Right ventricle myocardium superior (tissue), 1 donor: ENCODE measurements at regions not wholly inside any gene's neighbourhood (a gene's known extent, or its start where the extent isn't known, plus 50 kb on each side); places are given as distances from the start of the nearest gene placed in this dataset.
"Not testable (repeated sequence)": the region's sequence is repeated elsewhere in the genome, so short reads cannot be mapped to it uniquely, and the experiment has no call there.

Experiments used
- ATAC-seq: fragments of 200-7000 bp; cut with Tn5 transposase; one replicate; pipeline ENCODE4 v1.9.1; 2020; ENCODE audit warnings: mild to moderate bottlenecking; ENCODE audit not compliant: poor library complexity
- DNase-seq: peaks from one replicate; pipeline ENCODE4 v3.0.0-alpha.2; 2020
- intact Hi-C: fragments of 100-400 bp; cut with DNase I; formaldehyde crosslinking; loops from one replicate; pipeline ENCODE4 v1.11.2; 2022
- donor health status: DM: no; HTN: yes; CAD: no; lungs with severe emphysema.

DNA sequence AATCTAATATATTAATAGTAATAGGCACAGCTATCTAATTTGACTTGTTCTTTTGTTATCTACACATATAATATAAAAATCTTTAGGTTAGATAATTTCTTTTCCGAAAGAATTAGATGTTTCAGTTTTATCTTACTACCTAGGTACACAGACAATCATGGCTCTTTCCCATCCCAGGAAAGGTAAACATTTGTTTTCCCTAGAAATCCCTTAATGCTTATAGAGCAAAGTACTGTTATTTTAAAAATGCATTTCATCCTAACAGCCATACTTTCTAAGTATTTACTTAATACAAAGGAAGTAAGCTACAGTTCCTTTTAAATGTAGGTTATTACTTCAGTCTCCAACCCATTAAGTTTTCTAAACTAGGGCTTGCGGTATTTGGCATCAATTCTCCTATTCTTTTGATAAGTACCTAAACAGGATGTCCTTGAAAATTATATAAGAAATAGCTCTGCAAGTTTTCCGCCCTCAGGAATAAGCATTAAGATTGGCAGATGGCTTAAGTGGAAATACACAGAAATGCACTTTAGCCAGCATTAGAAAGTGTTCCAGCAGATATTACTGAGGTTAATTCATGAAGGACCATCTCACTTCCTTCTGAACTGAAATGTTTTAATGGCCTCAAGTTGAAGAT, 616.2 kb upstream of the SPRY2 start:
- no peak for ATAC-seq
- intact Hi-C loops, result no loop called here
- no peak for DNase-seq

DNA sequence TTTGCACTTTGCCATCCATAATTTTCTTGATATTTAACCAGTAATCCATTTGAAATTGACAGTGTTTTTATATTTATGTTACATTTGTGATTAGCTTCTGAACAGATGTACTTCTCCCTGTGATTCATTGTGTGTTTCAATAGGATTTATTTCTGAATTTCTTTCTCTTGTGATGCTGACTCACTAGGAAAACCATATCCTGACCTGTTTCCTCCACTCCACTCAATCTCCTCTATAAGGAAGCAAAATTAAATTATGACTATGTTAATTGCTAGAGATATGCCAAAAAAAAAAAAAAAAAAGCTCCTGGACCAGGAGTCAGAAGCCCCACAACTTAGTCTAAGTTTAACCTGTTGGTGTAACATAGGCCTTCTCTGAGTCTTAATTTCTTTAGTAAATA, 614.6 kb upstream of the SPRY2 start:
- no peak for ATAC-seq
- DNase-seq, result no peak
- intact Hi-C loops, result no loop called here

DNA sequence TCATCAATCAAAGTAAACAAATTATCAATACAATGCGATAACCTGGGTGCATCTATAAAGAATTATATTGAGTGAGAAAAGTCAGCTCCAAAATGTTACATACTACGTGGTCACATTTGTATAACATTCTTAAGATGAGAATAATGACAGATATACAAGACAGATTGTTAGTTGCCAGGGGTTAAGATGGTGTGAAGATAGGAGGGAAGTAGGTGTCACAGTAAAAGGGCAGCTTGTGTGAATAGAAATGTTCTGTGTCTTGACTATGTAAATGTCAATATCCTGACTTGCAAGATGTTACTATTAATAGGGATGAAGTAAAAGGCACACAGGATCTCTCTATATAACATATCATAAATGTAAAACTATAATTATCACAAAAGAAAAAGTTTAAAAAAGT, 611.2 kb upstream of the SPRY2 start:
- intact Hi-C loops, result no loop called here
- DNase-seq, result no peak
- no peak for ATAC-seq

DNA sequence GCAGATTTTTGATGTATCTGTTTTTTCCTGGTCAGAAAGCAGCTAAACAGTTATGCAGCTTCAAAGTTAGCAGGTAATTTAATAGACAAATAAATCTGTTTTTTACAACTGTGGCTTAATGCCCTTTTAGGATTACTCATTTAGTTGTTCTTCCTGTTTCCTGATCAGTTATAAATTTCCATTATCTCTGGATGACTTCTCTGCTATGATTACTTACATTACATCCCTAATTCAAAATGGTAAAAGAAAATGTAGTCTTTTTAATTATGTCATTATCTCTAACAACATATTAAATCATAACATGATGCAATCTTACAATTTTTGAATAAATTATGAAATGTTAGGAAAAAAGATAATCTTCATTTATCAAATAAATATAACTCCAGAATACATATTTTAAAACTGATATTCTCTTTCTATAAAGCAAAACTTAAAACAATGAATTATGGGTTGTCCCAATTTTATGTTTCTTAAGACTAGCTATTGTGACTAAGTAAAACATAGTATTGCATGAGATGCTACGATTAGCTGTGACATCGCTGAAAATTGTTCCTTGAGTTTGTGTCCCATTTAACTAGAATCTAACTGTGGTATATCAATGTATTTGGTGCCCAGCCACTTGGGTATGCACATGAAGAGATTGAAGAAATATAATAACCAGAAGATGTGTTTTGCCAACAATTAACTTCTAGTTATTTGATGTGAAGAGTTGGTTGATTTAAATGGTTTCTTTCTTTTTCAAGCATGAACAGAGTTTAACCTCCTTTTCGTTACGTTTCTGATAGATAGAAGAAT, 605.3 kb upstream of the SPRY2 start:
- DNase-seq, result no peak
- intact Hi-C loops, result no loop called here
- ATAC-seq, result no peak

DNA sequence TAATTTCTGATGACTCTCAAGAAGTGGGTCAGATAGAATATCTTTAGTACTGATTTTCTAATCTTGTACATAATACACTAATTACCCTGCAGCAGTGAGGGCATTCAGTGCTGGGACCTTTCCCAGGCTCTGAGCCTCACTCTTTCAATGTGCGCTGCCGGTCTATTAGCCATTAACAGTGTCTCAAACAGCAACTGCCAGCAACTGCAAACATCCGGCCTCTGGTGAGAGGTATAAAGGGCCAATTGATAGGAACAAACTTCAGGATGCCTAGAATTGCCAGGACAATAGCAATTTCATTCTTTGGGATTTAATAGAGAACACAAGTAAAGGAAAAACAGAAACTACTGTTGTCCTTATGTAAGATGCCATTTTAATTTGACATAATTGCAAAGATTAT, 604.4 kb upstream of the SPRY2 start:
- intact Hi-C loops, result no loop called here
- DNase-seq (no peak), ATAC-seq (peak; percentile 49)

DNA sequence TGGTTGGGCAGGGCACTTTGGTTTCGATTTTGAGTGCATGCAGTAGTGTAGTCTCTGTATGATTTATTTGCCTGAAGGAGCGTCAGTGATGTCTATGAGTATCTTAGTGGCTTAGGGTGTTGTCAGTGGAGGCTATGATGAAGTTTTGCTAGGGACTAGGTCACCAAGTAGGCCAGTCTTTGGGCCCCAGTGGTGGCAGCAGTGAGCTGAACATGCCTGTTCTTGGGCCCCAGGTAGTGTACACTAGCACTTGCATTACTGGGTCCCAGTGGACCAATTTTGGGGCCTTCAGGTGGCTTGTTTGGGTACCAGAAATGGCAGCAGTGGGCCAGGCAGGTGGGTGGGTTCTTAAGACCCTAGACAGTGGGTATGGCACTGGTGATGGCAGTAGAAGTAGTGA, 598.7 kb upstream of the SPRY2 start:
- DNase-seq (no peak), ATAC-seq (no peak)
- intact Hi-C loops, result no loop called here

DNA sequence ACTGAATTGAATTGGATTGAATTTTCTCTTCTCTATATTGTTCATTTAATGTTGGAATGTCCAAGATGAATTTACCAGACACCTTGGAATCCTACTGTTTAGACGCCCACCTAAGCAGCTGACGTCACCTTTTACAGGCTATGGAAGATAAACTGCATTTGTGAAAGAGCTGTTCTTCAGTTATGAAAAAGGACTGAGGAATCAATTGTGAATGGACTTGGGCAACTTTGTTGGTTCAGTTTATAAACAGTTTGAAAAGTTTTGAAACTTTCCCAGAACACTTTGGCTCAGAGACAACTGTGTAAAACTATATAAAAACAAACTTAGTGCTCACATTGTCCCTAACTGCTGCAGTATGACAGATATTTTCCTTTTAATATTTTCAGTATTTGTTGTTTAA, 590.8 kb upstream of the SPRY2 start:
- intact Hi-C loops, result no loop called here
- ATAC-seq (peak; percentile 63), DNase-seq (no peak)

DNA sequence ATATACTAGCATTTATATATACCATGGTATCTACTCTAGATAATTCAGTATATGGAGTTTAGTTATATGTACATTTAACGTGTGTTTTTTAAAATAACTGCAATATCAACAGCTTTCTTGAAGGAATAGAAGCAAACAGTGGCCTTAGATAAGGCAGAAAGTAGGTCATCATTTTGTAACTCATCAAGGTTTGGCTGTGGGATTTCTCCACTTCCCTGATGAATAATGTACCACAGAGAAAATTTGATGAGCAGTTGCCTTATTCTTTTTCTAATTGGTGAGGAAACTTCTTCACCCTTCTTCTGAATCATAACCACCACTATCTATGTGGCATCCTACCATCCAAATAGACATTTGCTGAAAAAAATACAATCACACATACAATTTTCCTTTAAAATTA, 590.2 kb upstream of the SPRY2 start:
- no peak for DNase-seq
- intact Hi-C loops, result no loop called here
- ATAC-seq, result peak; percentile 70

DNA sequence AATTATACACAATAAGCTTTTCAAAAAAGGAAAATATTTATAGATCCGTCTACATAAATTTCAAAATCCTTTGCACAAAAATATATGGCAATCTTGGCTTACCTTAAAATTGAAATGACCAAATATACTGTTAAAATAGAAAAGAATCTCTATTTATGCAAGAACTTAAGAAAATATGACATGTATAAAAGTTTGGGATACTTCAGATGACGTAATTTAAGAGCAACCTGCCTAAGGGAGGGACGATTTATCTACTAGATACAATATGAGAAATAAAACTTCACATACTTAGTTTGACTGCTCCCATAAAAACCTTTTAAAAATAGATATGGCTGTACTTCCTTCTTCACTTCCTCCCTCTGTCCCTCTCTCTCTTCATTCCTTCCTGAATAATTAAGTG, 587.3 kb upstream of the SPRY2 start:
- intact Hi-C loops, result no loop called here
- ATAC-seq (no peak), DNase-seq (no peak)

DNA sequence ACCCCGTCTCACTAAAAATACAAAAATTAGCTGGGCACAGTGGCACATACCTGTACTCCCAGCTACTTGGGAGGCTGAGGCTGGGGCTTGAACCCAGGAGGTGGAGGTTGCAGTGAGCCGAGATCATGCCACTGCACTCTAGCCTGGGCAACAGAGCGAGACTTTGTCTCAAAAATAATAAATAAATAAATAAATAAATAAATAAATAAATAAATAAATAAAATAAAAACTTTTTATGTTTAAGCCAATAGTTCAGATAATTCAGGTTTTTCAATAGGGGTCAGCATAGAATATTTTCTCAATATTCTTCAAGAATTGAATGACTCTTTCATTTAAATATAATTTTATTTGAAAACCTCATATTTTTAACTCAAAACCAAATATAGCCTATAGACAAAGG, 585.1 kb upstream of the SPRY2 start:
- DNase-seq, ATAC-seq, intact Hi-C loops: not testable (repeated sequence)

DNA sequence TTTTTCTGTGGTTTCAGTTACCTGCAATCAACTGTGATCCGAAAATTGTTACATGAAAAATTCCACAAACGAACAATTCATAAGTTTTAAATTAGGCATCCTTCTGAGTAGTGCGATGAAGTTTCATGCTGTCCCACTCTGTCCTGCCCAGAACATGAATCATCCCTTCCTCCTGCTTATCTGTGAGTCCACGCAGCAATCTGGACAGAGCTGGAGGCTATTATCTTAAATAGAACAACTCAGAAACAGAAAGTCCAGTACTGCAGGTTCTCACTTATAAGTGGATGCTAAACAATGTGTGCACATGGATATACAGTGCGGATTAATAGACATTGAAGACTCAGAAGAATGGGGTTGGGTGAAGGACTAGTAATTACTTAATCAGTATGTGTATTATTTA, 583.7 kb upstream of the SPRY2 start:
- intact Hi-C loops, result no loop called here

DNA sequence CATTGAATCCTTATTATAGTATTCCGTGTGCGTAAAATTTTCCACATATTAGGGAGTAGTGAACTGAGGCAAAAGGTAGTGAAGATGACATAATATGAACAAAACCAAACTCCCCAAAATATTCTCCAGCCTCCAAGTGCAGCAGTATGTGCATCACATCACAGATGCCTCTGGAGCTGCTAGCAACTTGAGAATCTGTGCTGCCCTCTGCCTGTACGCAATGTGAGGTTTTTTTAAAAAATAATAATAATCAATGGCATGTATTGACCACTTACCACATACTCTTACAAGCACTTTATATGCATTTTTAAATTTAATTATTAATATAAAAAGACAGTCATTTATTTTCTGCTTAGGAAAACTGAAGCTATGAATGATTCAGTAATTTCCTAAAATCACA, 583.0 kb upstream of the SPRY2 start:
- ATAC-seq, result peak; percentile 75
- DNase-seq, result no peak
- intact Hi-C loops, result no loop called here

More for the DNA sequence above, 583.7 kb upstream of the SPRY2 start:
- DNase-seq (no peak), ATAC-seq (peak; percentile 97)

DNA sequence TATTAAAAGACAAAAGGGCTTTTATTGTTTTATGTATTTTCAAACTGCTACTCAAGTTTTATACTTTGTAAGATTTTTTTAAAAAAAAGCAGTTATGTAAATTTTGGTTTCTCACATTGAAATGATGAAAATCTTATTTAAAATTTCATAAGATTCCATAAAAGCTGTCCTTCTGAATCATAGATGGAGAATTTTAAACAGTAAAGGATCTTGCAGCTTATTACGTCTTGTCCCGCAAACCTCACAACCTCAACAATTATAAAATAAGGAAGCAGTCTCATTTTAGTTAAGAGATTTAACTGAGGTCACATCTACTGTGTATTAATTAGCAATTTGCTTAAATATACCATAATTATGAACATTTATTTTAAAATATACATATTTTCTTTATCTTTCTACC, 581.0 kb upstream of the SPRY2 start:
- intact Hi-C loops, result no loop called here
- DNase-seq (no peak), ATAC-seq (no peak)

DNA sequence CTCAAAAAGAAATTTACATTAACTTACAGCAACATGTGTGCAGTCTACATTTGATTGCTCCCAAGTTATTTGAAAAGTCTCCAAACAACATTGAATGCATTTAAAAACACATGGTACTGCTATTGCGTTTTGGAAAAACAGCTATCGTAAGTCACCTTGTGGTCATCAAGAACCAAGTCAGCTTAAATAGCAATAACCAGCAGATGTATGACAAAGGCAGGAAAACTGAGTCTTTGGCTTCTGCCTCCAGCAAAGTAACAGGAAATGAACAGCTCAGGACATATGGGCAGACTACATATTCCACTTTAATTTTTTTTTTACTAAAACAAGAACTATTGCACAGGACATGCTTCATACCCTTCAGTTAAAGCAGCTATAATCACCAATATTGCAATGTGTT, 580.6 kb upstream of the SPRY2 start:
- DNase-seq (no peak), ATAC-seq (no peak)
- intact Hi-C loops, result no loop called here

DNA sequence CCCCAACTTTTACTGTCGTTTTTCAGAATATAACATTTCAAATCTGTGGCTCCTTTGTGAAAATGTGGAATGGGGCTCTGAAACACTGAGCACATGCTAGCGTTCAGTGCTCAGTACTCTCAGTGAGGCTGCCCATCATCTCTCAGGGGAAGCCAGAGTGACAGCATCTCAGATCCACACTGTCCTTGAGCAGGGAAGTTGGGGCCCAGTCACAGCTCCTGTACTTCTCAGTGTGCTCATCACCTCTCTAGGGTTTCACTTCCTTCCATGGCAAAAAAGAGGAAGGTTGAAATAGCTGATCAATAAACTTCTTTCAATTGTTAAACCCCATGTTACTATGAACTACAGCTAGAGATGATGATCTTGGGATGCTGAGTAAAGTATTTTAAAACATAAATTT, 565.9 kb upstream of the SPRY2 start:
- intact Hi-C loops, result no loop called here
- DNase-seq, result no peak
- no peak for ATAC-seq

DNA sequence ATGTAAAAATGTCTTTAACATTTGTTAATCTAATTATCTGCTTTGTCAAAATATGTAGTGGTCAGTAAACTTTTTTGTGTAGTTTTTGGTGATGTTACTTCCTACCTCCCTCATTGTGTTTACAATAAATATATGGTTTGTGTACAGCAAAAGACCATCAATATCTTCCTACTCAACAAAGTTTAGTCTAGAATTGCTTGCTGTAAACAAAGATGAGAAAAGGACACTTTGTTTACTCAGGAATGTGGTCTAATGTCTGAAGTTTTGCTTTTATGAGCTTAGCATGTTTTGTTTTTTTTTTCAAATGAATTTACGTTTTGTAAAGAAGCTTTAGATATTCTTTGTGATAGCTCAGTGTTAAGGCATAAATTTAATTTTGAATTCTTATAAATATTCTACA, 563.5 kb upstream of the SPRY2 start:
- no peak for ATAC-seq
- DNase-seq, result no peak
- intact Hi-C loops, result no loop called here

DNA sequence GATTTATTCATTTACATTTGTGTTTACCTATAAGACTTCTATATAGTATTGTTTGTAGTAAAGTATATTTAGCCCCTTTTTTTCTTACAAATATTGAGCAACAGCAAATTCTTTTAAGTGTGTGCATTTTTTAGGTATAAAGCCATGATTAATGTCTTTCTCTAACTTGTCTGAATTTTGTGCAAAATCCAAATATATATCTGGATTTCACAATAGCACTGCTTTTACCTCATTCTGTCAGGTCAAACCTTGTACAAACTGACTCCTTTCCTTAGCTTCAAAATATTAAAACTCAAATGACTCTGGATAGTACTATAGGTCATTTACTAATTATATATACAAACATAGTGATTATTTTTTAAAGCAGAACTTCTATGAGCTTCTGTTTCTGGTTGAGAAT, 563.0 kb upstream of the SPRY2 start:
- no peak for DNase-seq
- no peak for ATAC-seq
- intact Hi-C loops, result no loop called here

DNA sequence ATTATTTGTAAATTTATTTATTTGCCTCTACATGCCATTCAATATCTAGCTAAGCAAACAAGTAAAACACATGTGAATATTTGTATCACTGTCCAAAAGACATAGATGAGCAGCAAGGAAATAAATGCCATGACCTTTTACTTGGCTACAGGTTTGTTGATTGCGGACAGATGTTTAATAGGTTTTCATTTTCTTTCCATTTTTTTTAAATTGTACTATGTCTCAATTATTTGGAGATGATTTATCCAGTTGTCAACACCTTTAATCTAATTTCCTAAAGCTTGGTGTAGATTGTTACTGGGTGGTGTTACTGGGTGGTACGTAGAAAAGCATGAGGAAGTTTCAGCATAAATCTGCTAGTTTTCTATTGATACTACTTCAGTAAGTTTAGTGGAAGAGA, 560.6 kb upstream of the SPRY2 start:
- intact Hi-C loops, result no loop called here
- ATAC-seq, result peak; percentile 59
- DNase-seq, result no peak

DNA sequence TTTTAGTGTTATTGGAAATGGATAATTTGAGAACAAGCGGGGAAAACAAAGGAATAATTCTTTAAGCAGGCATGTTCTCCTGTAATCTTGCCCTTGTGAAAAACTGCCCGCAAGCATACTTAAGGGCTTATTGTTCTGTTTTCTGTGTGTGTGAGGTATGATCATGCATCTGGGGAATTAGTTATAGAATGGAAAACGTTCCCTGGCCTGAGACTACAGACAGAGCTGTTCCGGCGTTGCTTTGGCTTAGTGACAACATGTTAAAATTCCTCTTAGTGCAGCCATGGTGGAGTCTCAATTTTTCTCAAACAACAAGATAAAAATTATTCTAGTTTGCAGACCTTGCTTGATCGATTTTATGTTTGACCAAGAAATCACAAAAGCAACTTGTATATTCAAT, 560.2 kb upstream of the SPRY2 start:
- intact Hi-C loops, result no loop called here
- DNase-seq, result no peak
- ATAC-seq, result peak; percentile 89

DNA sequence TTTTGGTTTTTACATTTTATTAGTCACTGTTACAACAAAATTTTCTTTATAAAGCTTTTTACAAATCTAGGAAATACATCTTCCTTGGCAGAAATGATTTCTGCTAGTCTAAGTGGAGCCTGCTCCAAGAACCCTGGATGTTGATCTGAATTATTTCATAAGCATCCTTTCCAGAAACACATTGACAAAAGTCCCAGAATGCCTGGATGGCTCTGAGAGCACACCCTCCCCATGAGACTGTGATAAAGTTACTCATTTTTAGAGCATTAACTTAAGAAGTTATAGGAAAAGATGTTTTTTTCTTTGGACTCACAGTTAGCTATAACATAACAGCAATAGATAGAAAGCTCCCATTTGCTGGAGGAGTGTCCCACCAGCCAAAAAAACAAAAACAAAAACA, 559.6 kb upstream of the SPRY2 start:
- ATAC-seq (peak; percentile 86), DNase-seq (no peak)
- intact Hi-C loops, result no loop called here

DNA sequence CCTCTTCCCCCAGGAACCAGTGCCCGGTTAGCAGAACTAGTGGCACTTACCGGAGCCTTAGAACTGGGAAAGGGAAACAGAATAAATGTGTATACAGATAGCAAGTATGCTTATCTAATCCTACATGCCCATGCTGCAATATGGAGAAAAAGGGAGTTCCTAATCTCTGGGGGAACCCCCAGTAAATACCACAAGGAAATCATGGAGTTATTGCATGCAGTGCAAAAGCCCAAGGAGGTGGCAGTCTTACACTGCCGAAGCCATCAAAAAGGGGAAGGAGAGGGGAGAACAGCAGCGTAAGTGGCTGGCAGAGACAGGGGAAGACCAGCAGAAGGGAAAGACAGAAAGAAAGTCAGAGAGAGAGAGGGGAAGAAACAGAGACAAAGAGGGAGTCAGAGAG, 556.7 kb upstream of the SPRY2 start:
- ATAC-seq, intact Hi-C loops, DNase-seq: not testable (repeated sequence)
